Stimulated activated CD4-positive, alpha-beta T cell treated with anti-CD3 and anti-CD28 coated beads, Interleukin-4, amount 100 ng/mL, for 1 hour (primary cell): ENCODE measurements at regions not wholly inside any gene's neighbourhood (a gene's known extent, or its start where the extent isn't known, plus 50 kb on each side); places are given as distances from the start of the nearest gene placed in this dataset.

Experiments used
- DNase-seq: peaks from one replicate; pipeline ENCODE4 v3.0.0-alpha.2; 2020

DNA sequence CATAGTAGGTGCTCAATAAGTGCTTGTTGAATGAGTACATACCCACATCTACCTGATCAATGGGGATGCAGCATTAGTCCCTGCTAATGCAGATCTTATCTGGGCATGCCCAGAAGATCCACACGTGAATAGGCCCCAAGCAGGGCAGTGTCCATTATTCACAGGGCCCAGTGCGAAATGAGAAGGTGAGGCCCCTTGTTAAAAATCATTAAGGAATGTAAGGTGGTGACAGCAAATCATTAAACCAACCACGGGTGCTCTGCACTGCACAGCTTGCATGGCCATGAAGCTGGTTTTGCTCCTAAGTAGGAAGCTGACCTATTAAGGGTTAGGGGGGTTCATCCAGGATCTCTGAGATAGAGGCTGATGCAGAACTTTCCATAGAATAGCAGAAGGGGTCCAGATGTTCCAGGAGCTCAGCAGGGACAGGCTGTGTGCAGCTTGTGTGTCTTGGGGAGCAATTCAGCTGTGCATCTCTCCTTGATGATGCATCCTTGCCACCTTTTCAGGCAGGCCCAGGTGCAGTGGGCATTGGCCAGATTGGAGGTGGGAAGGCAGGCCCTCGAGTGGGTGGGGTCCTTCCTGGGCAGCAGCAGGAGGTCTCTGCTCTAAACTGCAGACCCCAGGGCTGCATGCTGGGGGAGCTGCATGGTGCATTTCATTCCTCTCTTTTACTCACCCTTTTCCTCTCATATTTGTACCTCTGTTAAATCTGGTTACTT, 231.3 kb upstream of the PWP1 start:
- no peak for DNase-seq

DNA sequence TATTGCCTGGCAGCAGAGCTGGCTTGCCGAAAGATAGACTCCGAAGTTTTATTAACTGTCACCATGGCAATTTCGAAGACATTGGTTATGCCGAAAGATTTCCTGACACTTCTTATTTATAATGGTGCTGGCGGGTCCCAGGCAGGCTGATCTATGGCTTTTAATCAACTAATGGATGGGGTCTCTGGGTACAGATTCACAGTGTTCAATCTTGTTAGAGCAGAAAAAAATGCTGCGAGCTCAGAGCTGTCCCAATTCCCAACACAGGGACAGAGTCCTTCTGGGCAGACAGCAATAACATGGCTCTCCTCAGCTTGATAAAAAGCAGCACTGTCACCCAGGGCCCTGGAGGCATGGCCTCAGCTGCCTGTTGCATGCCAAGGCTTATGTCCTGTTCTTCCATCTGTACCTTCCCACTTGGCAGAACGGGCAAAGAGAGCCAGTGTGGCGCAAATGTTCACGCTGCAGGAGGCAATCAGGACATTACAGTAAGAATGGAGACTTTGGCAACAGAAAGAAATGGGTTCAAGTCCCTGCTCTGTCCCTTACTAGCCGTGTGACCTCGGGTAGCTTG, 228.2 kb upstream of the PWP1 start:
- no peak for DNase-seq

DNA sequence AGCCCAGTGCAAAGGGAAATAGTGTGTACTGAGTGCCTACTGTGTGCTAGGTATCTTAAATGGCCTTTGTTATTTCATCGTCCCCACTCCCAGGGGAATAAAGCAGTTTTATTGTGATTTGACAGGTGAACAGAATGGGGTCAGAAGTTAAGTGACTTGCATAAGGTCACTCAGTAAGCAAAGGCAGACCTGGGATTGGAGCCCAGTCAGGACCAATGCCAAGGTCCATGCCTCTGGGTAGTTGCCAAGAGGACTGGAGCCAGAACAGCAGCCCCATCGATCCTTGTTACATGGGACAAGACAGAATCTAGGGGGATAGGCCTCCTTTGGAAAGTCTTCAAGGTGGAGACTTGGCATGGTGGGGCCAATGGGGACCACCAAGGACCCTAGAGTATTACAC, 227.4 kb upstream of the PWP1 start:
- no peak for DNase-seq

DNA sequence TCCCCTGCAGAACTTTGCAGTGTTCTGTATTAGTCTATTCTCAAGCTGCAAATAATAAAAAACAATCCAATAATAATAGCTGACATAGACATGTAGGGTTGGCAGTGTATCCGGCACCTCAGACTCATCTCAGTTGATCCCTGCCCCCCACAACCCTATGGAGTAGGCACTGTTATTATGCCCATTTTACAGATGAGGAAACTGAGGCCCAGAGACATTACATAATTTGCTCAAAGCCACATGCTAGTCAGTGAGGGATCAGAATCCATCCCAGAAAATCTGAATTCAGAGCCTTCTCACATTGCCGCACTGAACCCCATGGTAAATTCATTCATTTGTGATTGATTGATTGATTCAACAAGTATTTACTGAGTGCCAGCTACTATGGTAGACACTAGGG, 226.6 kb upstream of the PWP1 start:
- no peak for DNase-seq

DNA sequence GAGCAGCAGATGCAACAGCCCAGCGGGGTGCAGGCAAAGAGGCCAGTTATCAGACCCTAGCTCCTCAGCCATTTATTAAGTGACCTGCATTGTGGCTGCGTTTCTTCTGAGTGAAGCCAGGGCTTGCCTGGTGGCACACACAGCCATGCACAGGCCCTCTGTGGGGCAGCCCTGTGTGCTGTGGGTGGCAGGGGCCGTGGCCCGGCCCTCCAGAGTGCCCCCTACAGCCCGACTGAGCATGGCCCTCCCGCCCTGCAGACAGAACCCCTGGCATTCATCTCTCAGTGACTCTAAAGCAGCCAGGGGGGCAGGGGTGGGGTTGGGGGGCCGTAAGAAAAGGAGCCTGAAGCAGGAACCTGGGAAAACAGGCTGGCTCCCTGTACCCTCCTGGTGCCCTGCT, 226.0 kb upstream of the PWP1 start:
- no peak for DNase-seq

DNA sequence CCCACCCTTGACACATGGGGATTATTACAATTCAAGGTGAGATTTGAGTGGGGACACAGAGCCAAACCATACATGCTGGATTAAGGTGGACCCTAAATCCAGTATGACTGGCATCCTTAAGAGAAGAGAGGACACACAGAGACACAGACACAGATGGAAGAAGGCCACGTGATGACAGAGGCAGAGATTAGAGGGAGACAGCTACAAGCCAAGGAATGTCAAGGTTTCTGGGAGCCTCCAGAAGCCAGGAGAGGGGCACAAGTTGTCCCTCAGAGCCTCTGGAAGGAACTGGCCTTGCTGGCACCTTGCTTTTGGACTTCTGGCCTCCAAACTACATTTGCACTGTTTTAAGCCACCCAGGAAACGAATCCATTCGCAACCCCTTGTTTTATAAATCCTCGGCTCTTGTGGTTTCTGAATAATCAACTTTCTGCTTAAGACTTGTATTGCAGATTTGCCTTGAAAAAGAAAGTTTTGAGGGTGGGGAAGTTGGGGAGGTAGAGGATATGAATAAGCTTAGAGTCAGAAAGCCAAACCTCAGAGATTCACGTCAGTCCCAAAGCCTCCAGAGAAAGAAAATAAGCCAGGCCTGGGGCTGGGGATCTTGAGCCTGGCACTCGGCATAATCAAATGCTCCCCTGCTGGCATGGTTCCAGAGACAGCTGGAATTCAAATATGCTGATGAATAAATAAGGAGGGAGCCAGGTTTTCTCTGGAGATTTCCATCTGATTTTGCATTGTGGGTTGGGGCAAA, 224.2 kb upstream of the PWP1 start:
- no peak for DNase-seq

DNA sequence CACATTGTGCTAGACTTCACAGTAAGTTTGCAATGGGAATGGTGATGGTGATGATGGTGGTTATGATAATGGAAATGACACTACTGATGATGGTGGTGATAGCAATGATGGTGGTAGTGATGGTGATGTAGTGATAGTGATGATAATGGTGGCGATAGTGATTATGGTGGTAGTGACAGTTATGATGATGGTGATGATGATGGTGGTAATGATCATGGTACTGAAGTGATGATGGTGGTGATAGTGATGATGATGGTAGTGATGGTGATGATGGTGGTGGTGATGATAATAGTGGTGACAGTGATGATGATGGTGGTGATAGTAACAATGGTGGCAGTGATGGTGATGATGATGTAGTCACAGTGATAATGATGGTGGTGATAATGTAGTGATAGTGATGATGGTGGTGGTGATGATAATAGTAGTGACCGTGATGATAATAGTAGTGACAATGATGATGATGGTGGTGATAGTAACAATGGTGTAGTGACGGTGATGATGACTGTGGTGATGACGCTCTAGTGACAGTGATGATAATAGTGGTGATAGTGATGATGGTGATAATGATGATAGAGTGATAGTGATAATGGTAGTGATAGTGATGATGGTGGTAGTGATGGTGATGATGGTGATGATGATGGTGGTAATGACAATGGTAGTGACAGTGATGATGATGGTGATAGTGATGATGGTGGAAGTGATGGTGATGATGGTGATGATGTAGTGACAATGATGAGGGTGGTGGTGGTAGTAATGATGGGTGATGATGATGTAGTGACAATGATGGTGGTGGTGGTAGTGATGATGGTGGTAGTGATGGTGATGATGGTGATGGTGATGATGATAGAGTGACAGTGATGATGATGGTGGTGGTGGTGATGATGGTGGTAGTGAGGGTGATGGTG, 222.9 kb upstream of the PWP1 start:
- DNase-seq, result no peak

DNA sequence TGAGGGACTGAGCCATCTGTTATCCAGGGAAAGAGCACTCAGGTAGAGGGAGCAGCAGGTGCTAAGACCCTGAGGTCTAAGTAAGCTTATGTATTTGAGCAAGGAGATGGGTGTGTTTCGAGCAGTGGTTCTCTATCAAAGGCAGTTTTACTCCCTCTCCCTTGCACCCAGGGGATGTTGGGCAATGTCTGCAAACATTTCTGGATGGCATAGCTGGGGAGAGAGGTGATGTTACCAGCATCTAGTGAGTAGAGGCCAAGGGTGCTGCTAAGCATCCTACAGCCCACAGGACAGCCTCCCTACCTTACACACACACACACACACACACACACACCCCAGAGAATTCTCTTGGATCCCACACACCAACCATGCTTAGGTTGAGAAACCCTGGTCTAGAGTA, 221.0 kb upstream of the PWP1 start:
- DNase-seq, result no peak

DNA sequence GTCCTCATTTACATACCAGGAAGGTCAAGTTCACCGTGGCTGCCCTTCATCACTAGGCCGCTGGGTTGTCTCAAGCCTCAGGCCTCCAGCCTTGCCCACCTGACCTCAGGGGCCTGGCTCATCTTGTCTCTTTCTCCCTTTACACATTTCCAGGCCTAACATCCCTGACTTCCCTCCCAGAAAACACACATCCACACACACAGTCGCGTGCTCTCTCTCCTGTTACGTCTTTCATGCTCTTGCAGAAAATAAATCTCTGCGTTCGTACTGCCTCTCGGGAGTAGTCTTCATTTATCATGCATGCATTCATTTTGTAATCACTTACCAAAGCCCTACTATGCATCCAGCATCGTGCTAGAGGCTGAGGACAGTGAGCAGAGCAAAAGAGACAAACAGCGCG, 220.0 kb upstream of the PWP1 start:
- no peak for DNase-seq

DNA sequence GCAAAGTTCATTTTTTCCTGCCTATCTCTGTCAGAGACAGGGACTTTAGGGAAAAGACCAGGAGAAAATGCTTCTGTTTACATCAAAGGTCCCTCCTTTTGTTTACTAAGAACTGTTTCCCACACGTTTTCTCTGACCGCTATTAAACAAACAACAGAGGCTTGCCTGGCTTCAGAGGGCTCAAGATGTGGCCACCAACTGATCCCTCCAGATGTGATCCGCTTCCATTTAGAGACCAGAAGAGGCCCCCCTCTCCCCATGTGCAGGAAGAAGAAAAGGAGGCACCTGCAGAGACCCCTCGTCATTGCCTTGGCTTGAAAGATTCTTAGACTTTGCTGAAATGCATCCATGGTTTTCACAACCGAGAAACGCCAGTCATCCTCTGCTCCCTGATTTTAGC, 217.9 kb upstream of the PWP1 start:
- no peak for DNase-seq

DNA sequence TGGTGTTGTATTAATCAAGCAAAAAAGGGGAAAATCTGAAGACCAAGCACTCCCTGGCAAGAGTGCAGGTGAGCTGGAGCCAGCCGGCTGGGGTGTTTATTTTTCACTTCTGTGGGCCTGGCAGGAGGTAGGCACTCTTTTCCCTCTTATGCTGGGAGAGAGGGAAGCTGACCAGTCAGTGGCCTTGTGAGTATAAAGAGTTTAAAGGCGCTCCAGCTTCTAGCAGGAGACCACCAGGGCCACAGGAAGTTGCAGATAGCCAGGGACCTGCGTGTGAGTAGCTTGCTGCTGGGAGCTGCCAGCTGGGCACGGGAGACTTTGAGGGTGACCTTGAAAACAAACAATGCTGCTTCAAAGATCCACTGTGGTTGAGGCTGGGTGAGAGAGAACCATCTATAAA, 217.4 kb upstream of the PWP1 start:
- DNase-seq, result no peak

DNA sequence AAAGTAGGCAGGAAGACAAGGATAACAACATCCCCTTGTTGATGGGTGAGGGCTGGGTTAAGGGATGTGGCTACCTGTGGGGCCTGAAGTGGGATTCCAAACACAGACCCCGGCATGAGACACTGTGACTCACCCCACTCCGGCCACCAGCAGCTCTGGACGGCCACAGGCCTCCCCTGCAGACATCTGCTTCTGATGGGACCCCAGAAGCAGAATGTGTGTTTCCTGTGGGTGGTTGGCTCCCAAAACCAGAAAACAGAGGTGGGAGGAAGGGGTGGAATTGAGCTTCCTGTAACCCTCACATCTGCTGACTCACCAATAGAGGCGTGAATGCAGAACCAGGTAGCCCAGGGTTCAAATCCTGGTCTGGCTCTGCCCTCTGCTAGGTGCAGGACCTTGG, 216.6 kb upstream of the PWP1 start:
- DNase-seq, result no peak

DNA sequence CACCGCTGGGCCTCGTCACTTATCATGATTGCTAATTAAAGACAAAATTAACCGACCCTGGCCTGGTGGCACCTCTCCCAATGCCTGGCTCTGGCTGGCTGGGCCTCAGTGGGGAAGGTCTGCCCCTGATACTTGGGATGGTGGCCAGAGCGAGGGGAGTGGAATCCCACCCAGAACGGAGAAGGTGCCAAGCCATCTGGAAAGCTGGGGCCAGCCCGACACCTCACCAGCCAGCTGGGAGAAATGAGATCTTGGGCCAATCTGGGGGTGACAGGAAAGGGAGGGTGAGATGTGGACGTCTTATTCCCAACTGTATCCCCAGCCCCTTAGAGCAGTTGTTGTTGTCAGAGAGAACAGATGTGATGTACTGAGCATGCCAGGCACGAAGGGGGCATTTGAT, 215.0 kb upstream of the PWP1 start:
- no peak for DNase-seq

DNA sequence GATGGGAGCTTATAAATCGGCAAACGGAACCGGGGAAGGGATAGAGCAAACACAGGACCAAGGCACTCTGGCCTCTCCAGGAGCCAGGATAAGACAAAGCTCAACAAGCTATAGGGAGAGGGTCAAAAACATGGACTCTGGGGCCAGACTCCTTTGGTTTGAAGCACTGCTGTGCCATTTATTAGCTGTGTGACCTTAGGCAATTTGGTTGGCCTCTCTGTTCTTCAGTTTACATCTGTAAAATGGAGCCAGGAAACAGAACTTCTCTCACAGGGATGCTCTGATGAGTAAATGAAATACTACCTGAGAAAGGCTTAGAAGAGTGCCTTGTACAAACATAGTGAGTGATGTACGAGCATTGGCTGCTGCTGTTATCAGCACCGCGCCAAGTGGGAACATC, 213.3 kb upstream of the PWP1 start:
- DNase-seq, result no peak

DNA sequence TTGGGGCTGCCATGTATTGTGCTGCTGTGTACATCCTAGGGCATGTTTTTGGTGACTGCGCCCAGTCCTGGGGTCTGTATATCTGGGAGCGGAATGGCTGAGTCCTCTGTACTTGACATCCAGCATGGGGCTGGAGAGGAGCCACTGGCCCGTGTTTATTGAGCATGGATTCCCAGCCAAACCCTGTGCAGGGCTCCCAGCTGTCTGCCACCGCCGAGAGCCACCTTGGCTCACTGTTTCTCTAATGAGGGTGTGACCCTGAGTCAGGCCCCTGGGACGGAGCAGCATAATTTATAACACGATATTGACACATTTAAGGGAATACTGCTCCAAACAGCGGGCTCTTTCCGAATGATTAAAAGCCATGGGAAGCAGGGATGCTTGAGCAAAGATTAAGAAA, 211.5 kb upstream of the PWP1 start:
- DNase-seq, result no peak

DNA sequence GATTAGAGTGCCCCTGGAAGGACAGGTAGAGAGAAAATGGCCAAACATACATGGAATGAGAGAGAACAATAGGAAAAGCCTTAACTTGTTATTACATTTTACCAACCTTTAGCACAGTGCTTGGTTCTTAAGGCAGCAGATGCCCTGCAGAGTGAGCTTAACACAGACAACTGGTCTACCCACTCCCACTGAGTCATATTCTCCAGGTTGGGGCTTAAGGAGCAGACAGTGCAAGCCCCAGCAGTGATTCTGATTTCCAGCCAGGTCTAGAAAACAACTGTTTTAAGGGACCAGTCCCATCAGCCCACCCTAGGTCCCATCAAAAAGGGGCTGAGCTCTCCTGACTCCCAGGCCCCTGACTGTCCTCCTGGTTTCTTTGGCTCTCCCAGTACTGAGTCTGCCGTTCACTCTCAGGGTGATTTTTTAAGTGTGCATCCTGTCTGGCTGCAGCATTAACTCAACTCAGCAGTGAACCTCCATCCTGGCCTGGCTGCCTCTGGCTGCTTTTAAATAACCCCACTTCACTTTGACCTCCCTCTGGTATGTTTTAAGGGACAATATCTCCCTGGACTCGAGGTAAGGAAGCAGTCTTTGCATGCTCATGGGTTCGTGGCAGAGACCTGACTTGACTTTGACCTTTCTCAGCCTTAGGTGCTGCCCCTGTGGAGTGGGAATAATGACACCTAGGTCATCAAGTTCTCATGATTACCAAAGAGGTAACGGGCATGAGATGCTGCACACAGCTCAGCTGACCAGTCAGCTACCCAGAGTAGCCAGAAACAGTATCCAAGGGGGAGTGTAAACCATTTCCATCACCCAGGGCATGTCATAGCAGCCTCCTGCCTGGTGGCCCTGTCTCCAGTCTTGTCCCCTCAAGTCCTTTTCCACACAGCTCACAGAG, 210.7 kb upstream of the PWP1 start:
- no peak for DNase-seq

DNA sequence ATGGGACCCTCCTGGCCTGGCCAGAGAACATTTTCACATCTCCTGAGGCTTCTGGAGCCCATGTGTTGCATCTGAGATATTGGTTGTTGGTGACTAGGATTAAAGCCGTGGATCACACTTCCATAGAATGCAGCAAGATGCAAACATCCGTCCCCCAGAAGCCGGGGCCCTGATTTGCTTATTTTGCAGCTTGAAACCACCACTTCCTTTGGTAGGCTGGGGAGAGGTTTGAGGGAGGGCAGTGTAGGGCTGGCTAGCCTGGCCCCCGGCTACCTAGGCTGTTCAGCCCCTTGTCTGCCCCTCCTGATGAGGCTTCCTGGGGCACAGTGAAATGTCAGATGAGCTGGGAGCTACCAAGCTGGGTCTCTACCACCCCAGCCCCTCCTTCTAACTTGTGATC, 209.7 kb upstream of the PWP1 start:
- DNase-seq, result no peak

DNA sequence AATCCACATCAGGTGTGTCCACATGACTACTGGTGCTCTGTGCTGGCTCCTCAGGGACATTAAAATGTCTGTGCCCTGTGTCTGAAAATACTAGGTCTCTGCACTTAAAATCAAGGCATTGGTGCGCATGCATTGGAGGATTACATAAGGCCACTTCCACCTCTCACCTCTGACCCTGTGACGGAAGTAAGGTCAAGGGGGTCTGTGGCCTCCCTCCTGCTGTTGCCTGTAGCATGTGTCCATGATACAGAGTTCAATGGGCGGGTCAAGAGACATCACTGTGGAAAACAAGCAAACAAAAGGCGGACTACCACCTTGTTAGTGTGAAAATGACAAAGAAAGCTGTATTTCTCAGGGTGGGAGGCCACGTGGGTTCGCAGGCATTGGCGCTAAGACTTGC, 208.6 kb upstream of the PWP1 start:
- DNase-seq, result no peak

DNA sequence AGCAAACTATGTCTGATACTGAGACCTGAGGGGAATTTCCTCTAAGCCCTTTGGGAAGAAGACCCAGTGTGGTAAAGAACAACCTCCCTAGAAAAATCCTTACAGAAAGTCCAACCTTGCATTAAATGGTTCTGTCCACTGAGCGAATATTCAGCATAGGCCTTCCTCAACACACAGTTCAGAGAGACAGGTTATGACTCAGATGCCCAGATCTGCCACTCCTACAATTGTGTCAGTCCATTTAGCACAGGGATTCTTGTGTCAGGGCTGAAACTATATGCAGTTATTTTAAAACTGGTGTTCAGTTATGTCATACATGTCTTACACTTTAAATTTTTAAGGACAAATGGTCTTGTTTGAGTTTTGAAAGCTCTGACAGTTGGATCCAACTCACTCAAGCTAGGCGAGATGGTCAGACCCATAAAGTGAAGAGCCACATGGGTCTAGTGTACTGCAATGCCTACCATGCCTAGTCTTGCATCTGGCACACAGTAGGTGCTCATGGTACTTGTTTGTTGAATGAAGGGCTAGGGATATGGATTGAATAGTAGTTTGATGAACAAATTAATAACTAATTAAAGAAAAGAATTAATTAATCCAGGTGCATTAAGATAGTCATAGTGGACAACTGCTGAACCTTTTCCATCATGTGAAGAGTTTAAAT, 207.5 kb upstream of the PWP1 start:
- DNase-seq, result no peak

DNA sequence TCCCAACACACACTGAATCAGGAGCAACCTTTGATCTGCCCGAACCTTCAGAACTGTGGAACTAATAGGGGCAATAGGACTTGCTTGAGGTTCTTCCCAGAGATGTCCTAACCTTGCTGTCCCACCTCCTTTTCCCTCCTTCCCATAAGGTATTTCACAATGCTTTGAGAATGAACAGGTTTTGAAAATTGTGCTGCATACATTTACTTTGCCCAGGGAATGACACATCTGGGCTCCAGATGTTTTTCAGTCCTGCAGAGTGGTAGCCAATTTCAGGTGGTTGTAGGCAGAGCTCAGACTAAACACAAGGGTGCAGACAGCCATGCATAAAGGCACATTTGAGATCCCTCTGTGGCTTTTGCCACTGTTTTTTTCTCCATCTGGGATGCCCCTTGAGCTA, 206.7 kb upstream of the PWP1 start:
- DNase-seq, result no peak

DNA sequence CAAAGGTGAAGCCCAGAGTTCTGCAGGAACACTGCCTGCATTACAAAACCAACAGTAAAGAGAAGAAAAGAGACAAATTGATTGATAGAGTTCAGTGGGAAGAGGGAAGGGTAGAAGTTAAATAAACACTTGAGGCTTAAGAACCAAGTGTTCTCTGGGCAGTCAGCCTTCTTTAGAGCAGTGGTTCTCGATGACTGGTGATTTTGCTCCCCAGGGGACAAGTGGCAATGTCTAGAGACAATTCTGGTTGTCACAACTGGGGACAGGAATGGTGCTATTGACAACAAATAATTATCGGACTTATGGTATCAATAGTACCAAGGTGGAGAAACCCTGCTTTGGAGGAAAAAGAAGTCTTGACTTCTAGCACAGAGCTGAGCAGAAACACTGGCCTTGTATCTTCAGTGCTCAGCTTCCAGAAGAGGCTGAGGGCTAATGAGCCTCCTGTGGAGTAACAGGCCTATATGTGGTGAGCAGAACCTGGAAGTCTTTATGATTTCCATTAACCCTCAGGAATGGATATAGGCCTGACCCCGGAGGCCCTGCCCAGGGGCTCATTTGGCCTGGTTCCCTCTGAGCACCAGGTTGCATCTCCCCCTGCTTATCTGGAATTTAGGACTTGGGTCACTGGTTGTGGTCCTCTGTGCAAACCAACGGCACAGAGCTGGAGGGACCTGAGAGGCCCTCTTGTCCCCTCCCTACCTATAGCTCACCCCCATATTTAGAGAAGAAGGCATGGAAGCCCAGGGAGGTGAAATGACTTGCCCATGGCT, 204.6 kb upstream of the PWP1 start:
- DNase-seq, result no peak
